ENCODE measurements at regions not wholly inside any gene's neighbourhood (a gene's known extent, or its start where the extent isn't known, plus 50 kb on each side); places are given as distances from the start of the nearest gene placed in this dataset.
A peak's percentile ranks its signal among the peaks of the same experiment; 100 is the strongest.

DNA sequence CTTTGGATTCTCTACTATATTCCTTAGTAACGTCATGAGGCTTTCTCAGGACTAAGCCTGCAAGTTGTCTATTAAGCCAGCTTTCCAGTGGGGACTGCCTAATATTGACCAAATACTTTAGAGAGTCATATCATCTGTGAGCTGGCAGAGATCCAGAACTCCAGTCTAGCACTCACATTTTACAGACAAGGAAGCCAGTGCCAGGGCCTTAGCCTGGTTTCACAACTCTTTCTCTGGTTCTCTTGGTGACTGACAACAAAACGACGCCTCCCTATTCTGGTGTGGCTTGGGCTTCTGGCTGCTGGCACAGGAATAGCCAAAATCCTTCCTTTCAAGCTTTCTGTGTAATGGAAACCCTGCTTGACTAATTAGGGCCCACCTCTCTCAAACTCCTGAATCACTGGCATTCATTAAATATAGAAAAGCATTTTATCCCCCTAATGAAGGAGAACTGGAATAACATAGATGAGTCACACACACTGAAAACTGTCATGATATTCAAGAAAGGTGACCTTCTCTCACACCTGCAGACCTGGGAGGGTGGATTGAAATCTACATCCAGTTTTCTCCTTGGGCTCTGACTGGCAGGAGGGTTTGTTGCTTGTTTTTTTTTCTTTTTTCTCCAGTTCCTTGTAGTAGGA is 75.2 kb upstream of the UBL3 start:
- DNase-seq (ENCODE audit: low read depth): no peak

- no peak for DNase-seq (ENCODE audit: low read depth)
These were observed 74.3 kb upstream of the UBL3 start for GRCh38 chr13:29924482-29925350.

- DNase-seq (ENCODE audit: low read depth): peak; percentile 47
These were observed 73.4 kb upstream of the UBL3 start for GRCh38 chr13:29923554-29924481.

- no peak for DNase-seq (ENCODE audit: low read depth)
These were observed 72.5 kb upstream of the UBL3 start for GRCh38 chr13:29922896-29923295.

GRCh38 chr13:29922281-29922821 is 71.9 kb upstream of the UBL3 start:
- no peak for DNase-seq (ENCODE audit: low read depth)

DNA sequence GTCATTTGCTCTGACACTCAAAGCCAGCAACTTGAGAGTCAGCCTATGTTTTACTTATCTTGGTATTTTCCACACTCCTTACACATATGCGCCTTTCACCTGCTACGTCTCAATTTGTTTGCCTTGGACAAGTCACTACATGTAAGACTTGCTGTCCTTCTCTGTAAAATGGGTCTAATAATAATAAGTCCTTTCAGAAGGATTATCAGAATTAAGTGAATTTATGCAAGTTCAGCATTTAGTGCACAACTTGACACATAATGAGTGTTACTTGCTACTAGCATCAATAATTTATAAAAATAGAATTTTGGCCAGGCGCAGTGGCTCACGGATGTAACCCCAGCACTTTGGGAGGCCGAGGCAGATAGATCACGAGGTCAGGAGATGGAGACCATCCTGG is 71.1 kb upstream of the UBL3 start:
- no peak for DNase-seq (ENCODE audit: low read depth)

DNA sequence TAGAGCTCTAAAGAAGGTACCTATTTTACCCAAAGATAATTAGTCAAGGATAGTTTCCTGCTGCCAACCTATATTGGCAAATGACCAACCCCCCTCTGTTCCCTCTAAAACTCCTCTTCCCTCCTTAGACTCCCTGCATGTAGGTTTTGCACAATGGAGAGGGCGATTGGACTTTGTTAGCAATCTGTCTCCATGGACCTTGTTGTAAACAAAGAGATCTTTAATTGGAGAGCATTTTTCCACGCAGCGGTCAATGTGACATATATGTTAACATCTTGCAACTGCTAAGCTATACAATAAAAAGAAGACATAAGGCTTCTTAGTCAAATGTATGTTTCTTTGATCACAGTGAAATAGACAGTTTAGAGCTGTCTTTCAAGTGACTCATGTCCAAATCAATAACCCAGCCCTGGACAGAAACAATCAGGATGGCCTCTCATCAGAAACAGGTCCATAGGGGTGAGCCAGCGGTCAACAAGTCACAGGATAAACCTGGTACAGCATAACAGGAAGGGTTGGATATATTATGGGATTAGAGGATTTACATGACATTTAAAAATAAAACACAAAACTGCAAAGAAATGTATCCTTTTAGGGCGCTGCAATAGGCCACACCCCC is 69.7 kb upstream of the UBL3 start:
- DNase-seq (ENCODE audit: low read depth): no peak

- DNase-seq (ENCODE audit: low read depth): no peak
These were observed 68.4 kb upstream of the UBL3 start for GRCh38 chr13:29918845-29919244.

GRCh38 chr13:29917650-29918049 is 67.2 kb upstream of the UBL3 start:
- DNase-seq (ENCODE audit: low read depth): no peak

GRCh38 chr13:29914581-29914980 is 64.2 kb upstream of the UBL3 start:
- no peak for DNase-seq (ENCODE audit: low read depth)

DNA sequence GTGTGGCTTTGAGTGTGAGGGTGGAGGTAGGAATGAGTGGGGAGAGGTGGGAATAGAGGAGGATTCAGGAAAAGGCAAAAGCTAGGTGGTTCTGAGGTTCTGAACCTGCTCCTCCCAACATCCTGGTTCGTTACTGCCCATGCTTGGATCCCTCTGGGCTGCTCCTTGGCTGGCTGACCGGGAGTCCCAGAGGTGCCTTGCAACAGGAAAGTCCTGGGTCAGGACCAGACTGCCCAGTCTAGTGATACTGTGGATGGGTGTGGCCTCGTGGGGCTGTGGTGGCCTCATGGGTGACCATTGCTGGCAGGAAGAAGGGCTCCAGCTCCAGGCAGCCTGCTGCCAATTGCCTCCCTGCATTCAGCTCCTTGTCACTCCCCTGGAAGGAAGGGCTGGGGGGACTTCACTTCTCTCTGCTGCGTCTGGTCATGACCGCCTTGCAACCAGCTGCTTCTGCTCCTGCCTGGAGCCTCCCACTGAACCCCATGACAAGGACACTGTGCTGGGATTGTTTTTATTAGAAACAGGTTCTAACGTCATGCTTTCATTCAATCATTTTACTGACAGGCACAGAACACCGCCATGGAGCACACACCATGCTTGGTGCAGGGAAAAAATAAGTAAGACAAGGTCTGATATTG is 61.5 kb upstream of the UBL3 start:
- DNase-seq (ENCODE audit: low read depth): no peak

GRCh38 chr13:29909975-29910674 is 59.7 kb upstream of the UBL3 start:
- DNase-seq (ENCODE audit: low read depth): no peak

DNA sequence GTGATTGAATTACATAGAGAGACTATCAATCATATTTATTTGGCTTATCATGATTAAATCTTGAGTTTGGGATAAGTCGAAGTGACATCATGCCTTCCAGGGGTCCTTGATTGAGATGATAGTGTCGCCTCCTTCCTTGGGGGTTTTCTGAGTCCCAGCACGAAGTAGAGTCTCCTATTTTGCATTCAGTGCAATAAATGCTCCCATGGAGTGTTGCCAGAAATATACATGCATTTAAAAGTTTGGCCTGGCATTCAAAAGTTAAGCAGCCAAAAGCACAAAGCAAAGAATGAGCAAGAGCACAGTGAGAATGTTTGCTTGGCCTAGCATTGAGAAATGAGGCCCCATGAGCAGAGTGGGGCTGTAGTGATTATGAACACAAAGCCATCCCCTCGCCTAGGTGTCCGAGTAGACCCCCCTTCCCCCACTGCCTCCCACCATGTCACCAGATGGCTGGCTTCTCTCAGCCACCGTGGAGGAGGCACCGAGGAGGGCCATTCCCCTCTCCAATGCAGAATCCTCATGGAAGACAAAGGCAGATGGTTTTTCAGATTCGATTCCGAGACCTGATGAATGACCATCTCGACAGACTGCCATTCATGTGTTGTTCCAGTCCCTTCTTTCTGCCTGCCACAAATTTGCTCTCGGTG is 58.8 kb upstream of the UBL3 start:
- no peak for DNase-seq (ENCODE audit: low read depth)

- DNase-seq (ENCODE audit: low read depth): no peak
These were observed 58.1 kb upstream of the UBL3 start for GRCh38 chr13:29908416-29909080.

- no peak for DNase-seq (ENCODE audit: low read depth)
These were observed 57.3 kb upstream of the UBL3 start for GRCh38 chr13:29907670-29908069.

DNA sequence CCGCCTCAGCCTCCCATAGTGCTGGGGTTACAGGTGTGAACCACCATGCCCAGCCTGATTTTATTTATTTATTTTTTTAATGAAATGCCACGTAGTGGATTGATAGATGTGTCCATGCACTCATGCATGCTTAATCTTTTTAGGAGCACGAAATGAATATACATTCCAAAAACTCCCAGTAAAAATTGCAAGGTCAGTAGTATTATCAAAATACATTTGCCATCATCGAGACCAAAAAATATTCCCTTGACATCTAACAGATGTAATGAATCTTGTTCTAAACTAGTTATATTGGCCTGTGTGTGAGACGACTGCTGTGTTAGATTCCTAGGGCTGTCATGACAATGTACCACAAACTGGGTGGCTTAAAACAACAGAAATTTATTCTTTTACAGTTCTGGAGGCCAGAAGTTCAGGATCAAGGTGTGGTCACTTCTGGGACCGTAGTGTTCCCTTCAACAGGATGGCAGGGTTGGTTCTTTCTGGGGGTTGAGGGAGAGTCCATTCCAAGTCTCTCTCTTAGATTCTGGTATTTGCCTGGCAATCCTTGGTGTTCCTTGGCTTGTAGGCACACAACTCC is 56.1 kb upstream of the UBL3 start:
- no peak for DNase-seq (ENCODE audit: low read depth)

DNA sequence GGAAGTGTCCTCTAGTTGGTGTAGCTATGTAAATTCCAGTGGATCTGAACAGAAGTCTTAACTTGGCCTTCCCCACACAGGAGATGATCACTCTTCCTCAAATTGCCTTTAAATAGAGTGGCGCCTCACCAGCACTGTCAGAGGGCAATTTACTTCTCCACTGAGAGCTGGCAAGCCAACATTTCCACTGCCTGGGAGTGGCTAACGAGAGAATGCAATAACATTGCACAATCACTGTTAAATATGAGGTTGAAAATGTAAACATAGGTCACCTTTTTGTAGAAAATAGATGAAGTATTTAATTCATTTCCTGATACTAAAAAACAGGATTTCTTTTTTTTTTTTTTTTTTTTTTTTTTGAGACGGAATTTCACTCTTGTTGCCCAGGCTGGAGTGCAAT is 55.4 kb upstream of the UBL3 start:
- DNase-seq (ENCODE audit: low read depth): no peak

DNA sequence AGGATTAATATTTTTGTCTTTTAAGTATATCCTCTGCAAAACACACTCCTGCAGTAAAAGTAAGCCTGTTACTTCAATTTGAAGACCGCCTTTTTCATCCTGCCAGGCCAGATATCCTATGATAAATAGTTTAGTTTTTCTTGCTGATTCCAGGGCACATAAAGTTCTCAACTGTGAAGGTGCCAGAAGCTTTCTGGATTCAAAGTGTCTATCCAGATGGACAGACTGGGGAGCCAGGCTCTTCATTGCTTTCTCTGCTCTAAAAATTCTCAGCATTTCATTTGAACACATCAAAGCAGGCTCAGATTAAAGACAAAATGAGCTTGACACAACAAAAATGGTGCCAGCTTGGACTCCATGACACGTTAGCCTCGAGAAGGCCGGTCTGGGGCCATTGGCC is 53.6 kb upstream of the UBL3 start:
- DNase-seq (ENCODE audit: low read depth): no peak

GRCh38 chr13:29903543-29903942 is 53.1 kb upstream of the UBL3 start:
- no peak for DNase-seq (ENCODE audit: low read depth)

Measured in stimulated activated CD8-positive, alpha-beta memory T cell treated with anti-CD3 and anti-CD28 coated beads, Interleukin-4, amount 100 ng/mL, for 24 hours (primary cell).